ENCODE measurements at regions not wholly inside any gene's neighbourhood (a gene's known extent, or its start where the extent isn't known, plus 50 kb on each side); places are given as distances from the start of the nearest gene placed in this dataset.

- Histone ChIP-seq H3K4me2 (ENCODE audit: low read depth, low read length, poor library complexity, severe bottlenecking) (no peak overlapping the region), H3K36me3 (ENCODE audit: insufficient read depth, low read length) (no peaks in the 10 kb centered on the region; the same call in 1 of the 2 replicates), H3K79me2 (ENCODE audit: low read length) (no peaks in the 10 kb centered on the region), H3K9me3 (ENCODE audit: low read length) (no peaks in the 10 kb centered on the region), H3K9ac (ENCODE audit: low read length) (no peak overlapping the region), H3K27me3 (ENCODE audit: low read length) (no peaks in the 10 kb centered on the region), H3K4me1 (ENCODE audit: low read length) (peaks cover 62% of the 10 kb centered on the region), H3K4me3 (ENCODE audit: low read length) (no peak overlapping the region), H3K27ac (ENCODE audit: low read length) (no peak overlapping the region), H4K20me1 (ENCODE audit: insufficient read depth, low read depth, low read length) (no peaks in the 10 kb centered on the region), H2AFZ (ENCODE audit: low read length) (no peak overlapping the region), H3K9me2 (replicated peaks; ENCODE audit: insufficient read depth, low read length) (no peaks in the 10 kb centered on the region)
- no peak for DNase-seq
Measured at GRCh38 chrX:6768881-6769280, 234.0 kb upstream of the VCX3A start.

GRCh38 chrX:6761251-6761650 is 226.3 kb upstream of the VCX3A start:
- H3K36me3 ChIP-seq (ENCODE audit: insufficient read depth, low read length): no peaks in the 10 kb centered on the region; the same call in 1 of the 2 replicates
- peak overlapping the region; percentile 70 for H3K4me2 ChIP-seq (ENCODE audit: low read depth, low read length, poor library complexity, severe bottlenecking)
- peak; percentile 96 for DNase-seq
- peak overlapping the region; percentile 37 for H3K4me3 ChIP-seq (ENCODE audit: low read length)
- H3K9me2 ChIP-seq (replicated peaks; ENCODE audit: insufficient read depth, low read length): no peaks in the 10 kb centered on the region
- H3K79me2 ChIP-seq (ENCODE audit: low read length): no peaks in the 10 kb centered on the region
- H4K20me1 ChIP-seq (ENCODE audit: insufficient read depth, low read depth, low read length): no peaks in the 10 kb centered on the region
- H3K27ac ChIP-seq (ENCODE audit: low read length): peak overlapping the region; percentile 98
- H3K9ac ChIP-seq (ENCODE audit: low read length): peak overlapping the region; percentile 70
- H3K4me1 ChIP-seq (ENCODE audit: low read length): peaks cover 80% of the 10 kb centered on the region
- no peaks in the 10 kb centered on the region for H3K27me3 ChIP-seq (ENCODE audit: low read length)
- no peak overlapping the region for H2AFZ ChIP-seq (ENCODE audit: low read length)
- H3K9me3 ChIP-seq (ENCODE audit: low read length): no peaks in the 10 kb centered on the region

- Histone ChIP-seq H3K9me2 (replicated peaks; ENCODE audit: insufficient read depth, low read length) (no peaks in the 10 kb centered on the region), H4K20me1 (ENCODE audit: insufficient read depth, low read depth, low read length) (no peaks in the 10 kb centered on the region), H3K36me3 (ENCODE audit: insufficient read depth, low read length) (no peaks in the 10 kb centered on the region; the same call in 1 of the 2 replicates), H3K4me3 (ENCODE audit: low read length) (no peak overlapping the region), H3K9me3 (ENCODE audit: low read length) (no peaks in the 10 kb centered on the region), H3K4me2 (ENCODE audit: low read depth, low read length, poor library complexity, severe bottlenecking) (peak overlapping the region; percentile 70), H3K4me1 (ENCODE audit: low read length) (peaks cover 73% of the 10 kb centered on the region), H2AFZ (ENCODE audit: low read length) (no peak overlapping the region), H3K9ac (ENCODE audit: low read length) (peak overlapping the region; percentile 55; the same call in 1 of the 2 replicates), H3K27me3 (ENCODE audit: low read length) (no peaks in the 10 kb centered on the region), H3K27ac (ENCODE audit: low read length) (peak overlapping the region; percentile 98), H3K79me2 (ENCODE audit: low read length) (no peaks in the 10 kb centered on the region)
- no peak for DNase-seq
Measured at GRCh38 chrX:6759655-6760375, 224.9 kb upstream of the VCX3A start.

GRCh38 chrX:6758234-6758633 is 223.3 kb upstream of the VCX3A start:
- H3K9me2 ChIP-seq (replicated peaks; ENCODE audit: insufficient read depth, low read length): no peaks in the 10 kb centered on the region
- peak overlapping the region; percentile 10; the same call in 1 of the 2 replicates for H3K27ac ChIP-seq (ENCODE audit: low read length)
- peaks cover 59% of the 10 kb centered on the region for H3K4me1 ChIP-seq (ENCODE audit: low read length)
- H3K4me2 ChIP-seq (ENCODE audit: low read depth, low read length, poor library complexity, severe bottlenecking): peak overlapping the region; percentile 21
- no peaks in the 10 kb centered on the region for H3K27me3 ChIP-seq (ENCODE audit: low read length)
- H3K9ac ChIP-seq (ENCODE audit: low read length): no peak overlapping the region
- H3K79me2 ChIP-seq (ENCODE audit: low read length): no peaks in the 10 kb centered on the region
- H3K9me3 ChIP-seq (ENCODE audit: low read length): no peaks in the 10 kb centered on the region
- no peak overlapping the region for H3K4me3 ChIP-seq (ENCODE audit: low read length)
- no peak for DNase-seq
- H2AFZ ChIP-seq (ENCODE audit: low read length): no peak overlapping the region
- no peaks in the 10 kb centered on the region for H4K20me1 ChIP-seq (ENCODE audit: insufficient read depth, low read depth, low read length)
- no peaks in the 10 kb centered on the region; the same call in 1 of the 2 replicates for H3K36me3 ChIP-seq (ENCODE audit: insufficient read depth, low read length)

- H3K27me3 ChIP-seq (ENCODE audit: low read length): no peaks in the 10 kb centered on the region
- H3K9ac ChIP-seq (ENCODE audit: low read length): no peak overlapping the region
- no peak for DNase-seq
- no peak overlapping the region for H3K4me2 ChIP-seq (ENCODE audit: low read depth, low read length, poor library complexity, severe bottlenecking)
- H3K79me2 ChIP-seq (ENCODE audit: low read length): no peaks in the 10 kb centered on the region
- peaks cover 54% of the 10 kb centered on the region for H3K4me1 ChIP-seq (ENCODE audit: low read length)
- H3K27ac ChIP-seq (ENCODE audit: low read length): peak overlapping the region; percentile 7
- no peaks in the 10 kb centered on the region for H4K20me1 ChIP-seq (ENCODE audit: insufficient read depth, low read depth, low read length)
- no peak overlapping the region for H3K4me3 ChIP-seq (ENCODE audit: low read length)
- no peaks in the 10 kb centered on the region for H3K9me2 ChIP-seq (replicated peaks; ENCODE audit: insufficient read depth, low read length)
- H3K9me3 ChIP-seq (ENCODE audit: low read length): no peaks in the 10 kb centered on the region
- no peaks in the 10 kb centered on the region; the same call in 1 of the 2 replicates for H3K36me3 ChIP-seq (ENCODE audit: insufficient read depth, low read length)
- H2AFZ ChIP-seq (ENCODE audit: low read length): no peak overlapping the region
Measured at GRCh38 chrX:6757631-6758030, 222.7 kb upstream of the VCX3A start.

- no peak overlapping the region for H2AFZ ChIP-seq (ENCODE audit: low read length)
Measured at GRCh38 chrX:6748595-6748994, 213.7 kb upstream of the VCX3A start.

GRCh38 chrX:6738518-6739470 is 203.9 kb upstream of the VCX3A start:
- Histone ChIP-seq H3K9me3 (ENCODE audit: low read length) (no peaks in the 10 kb centered on the region), H3K9me2 (replicated peaks; ENCODE audit: insufficient read depth, low read length) (no peaks in the 10 kb centered on the region), H3K4me1 (ENCODE audit: low read length) (peaks cover 43% of the 10 kb centered on the region), H2AFZ (ENCODE audit: low read length) (peak overlapping the region; percentile 29; the same call in 1 of the 2 replicates), H4K20me1 (ENCODE audit: insufficient read depth, low read depth, low read length) (no peaks in the 10 kb centered on the region), H3K36me3 (ENCODE audit: insufficient read depth, low read length) (no peaks in the 10 kb centered on the region), H3K9ac (ENCODE audit: low read length) (peak overlapping the region; percentile 52), H3K4me2 (ENCODE audit: low read depth, low read length, poor library complexity, severe bottlenecking) (peak overlapping the region; percentile 46), H3K27ac (ENCODE audit: low read length) (peak overlapping the region; percentile 90), H3K4me3 (ENCODE audit: low read length) (peak overlapping the region; percentile 14; the same call in 1 of the 2 replicates), H3K79me2 (ENCODE audit: low read length) (no peaks in the 10 kb centered on the region), H3K27me3 (ENCODE audit: low read length) (no peaks in the 10 kb centered on the region)
- peak; percentile 93 for DNase-seq

More at GRCh38 chrX:6748595-6748994, 213.7 kb upstream of the VCX3A start:
- DNase-seq: peak; percentile 84
- Histone ChIP-seq H3K4me3 (ENCODE audit: low read length) (peak overlapping the region; percentile 15), H3K27me3 (ENCODE audit: low read length) (no peaks in the 10 kb centered on the region), H3K36me3 (ENCODE audit: insufficient read depth, low read length) (no peaks in the 10 kb centered on the region), H3K9me2 (replicated peaks; ENCODE audit: insufficient read depth, low read length) (no peaks in the 10 kb centered on the region), H4K20me1 (ENCODE audit: insufficient read depth, low read depth, low read length) (no peaks in the 10 kb centered on the region), H3K27ac (ENCODE audit: low read length) (peak overlapping the region; percentile 89), H3K9ac (ENCODE audit: low read length) (peak overlapping the region; percentile 36), H3K4me1 (ENCODE audit: low read length) (peaks cover 63% of the 10 kb centered on the region), H3K79me2 (ENCODE audit: low read length) (no peaks in the 10 kb centered on the region), H3K9me3 (ENCODE audit: low read length) (no peaks in the 10 kb centered on the region), H3K4me2 (ENCODE audit: low read depth, low read length, poor library complexity, severe bottlenecking) (peak overlapping the region; percentile 39)
